Activated naive CD4-positive, alpha-beta T cell treated with anti-CD3 and anti-CD28 coated beads for 36 hours (primary cell): ENCODE measurements at regions not wholly inside any gene's neighbourhood (a gene's known extent, or its start where the extent isn't known, plus 50 kb on each side); places are given as distances from the start of the nearest gene placed in this dataset.

Experiments
- CTCF ChIA-PET: fragments of 350-600 bp; sonication (Branson Sonifier 250); formaldehyde crosslinking; loops from one replicate; lab custom pipeline; 2021; ENCODE audit warnings: antibody characterized with exemption; lab: Charles Lee
- DNase-seq: peaks from one replicate; pipeline ENCODE4 v3.0.0-alpha.2; 2020
- H3K27ac Mint-ChIP-seq: one replicate; pipeline ENCODE4 v1.8.0; 2021; ENCODE audit warnings: mild to moderate bottlenecking, mixed read lengths
- H3K27me3 Mint-ChIP-seq: one replicate; pipeline ENCODE4 v1.8.0; 2021; ENCODE audit warnings: low read depth, mixed read lengths
- H3K36me3 Mint-ChIP-seq: one replicate; pipeline ENCODE4 v1.8.0; 2021; ENCODE audit warnings: low read depth, mixed read lengths
- H3K4me1 Mint-ChIP-seq: one replicate; pipeline ENCODE4 v1.8.0; 2021; ENCODE audit warnings: low read depth, mixed read lengths
- H3K4me3 Mint-ChIP-seq: one replicate; pipeline ENCODE4 v1.8.0; 2021; ENCODE audit warnings: mild to moderate bottlenecking, moderate library complexity, mixed read lengths
- H3K9me3 Mint-ChIP-seq: one replicate; pipeline ENCODE4 v1.8.0; 2021; ENCODE audit warnings: mixed read lengths
- intact Hi-C: fragments of 100-400 bp; cut with micrococcal nuclease; formaldehyde crosslinking; loops from one replicate; pipeline ENCODE4 v1.15.1; 2023

- CTCF ChIA-PET, result no interaction called here
- Mint-ChIP-seq H3K4me3 (no peak overlapping the region), H3K4me1 (peaks cover 7% of the 10 kb centered on the region), H3K27ac (no peak overlapping the region), H3K9me3 (no peaks in the 10 kb centered on the region), H3K36me3 (no peaks in the 10 kb centered on the region), H3K27me3 (peaks cover 44% of the 10 kb centered on the region)
- intact Hi-C loops, result no loop called here
- no peak for DNase-seq
Observed at GRCh38 chr1:87200875-87201638, 127.6 kb upstream of the LMO4 start.

- Mint-ChIP-seq H3K36me3 (no peaks in the 10 kb centered on the region), H3K9me3 (no peaks in the 10 kb centered on the region), H3K4me1 (peaks cover 7% of the 10 kb centered on the region), H3K4me3 (no peak overlapping the region), H3K27me3 (peaks cover 49% of the 10 kb centered on the region), H3K27ac (no peak overlapping the region)
- CTCF ChIA-PET, result no interaction called here
- intact Hi-C loops, result no loop called here
- no peak for DNase-seq
Observed at GRCh38 chr1:87201768-87202167, 126.9 kb upstream of the LMO4 start.

GRCh38 chr1:87202451-87202850 is 126.2 kb upstream of the LMO4 start:
- no peak for DNase-seq
- intact Hi-C loops, result no loop called here
- H3K4me1 Mint-ChIP-seq, result peaks cover 7% of the 10 kb centered on the region
- no peak overlapping the region for H3K4me3 Mint-ChIP-seq
- H3K9me3 Mint-ChIP-seq, result no peaks in the 10 kb centered on the region
- no peak overlapping the region for H3K27ac Mint-ChIP-seq
- CTCF ChIA-PET, result no interaction called here
- peaks cover 53% of the 10 kb centered on the region for H3K27me3 Mint-ChIP-seq
- no peaks in the 10 kb centered on the region for H3K36me3 Mint-ChIP-seq

- Mint-ChIP-seq H3K36me3 (no peaks in the 10 kb centered on the region), H3K27me3 (peaks cover 52% of the 10 kb centered on the region), H3K9me3 (no peaks in the 10 kb centered on the region), H3K27ac (no peak overlapping the region), H3K4me3 (no peak overlapping the region), H3K4me1 (peaks cover 7% of the 10 kb centered on the region)
- no peak for DNase-seq
- CTCF ChIA-PET, result no interaction called here
- intact Hi-C loops, result no loop called here
Observed at GRCh38 chr1:87202922-87203655, 125.6 kb upstream of the LMO4 start.

GRCh38 chr1:87203904-87204303 is 124.8 kb upstream of the LMO4 start:
- Mint-ChIP-seq H3K4me3 (no peak overlapping the region), H3K4me1 (peaks cover 7% of the 10 kb centered on the region), H3K27ac (no peak overlapping the region), H3K9me3 (no peaks in the 10 kb centered on the region), H3K36me3 (no peaks in the 10 kb centered on the region), H3K27me3 (peaks cover 55% of the 10 kb centered on the region)
- intact Hi-C loops, result no loop called here
- no peak for DNase-seq
- CTCF ChIA-PET, result no interaction called here

GRCh38 chr1:87204441-87204840 is 124.2 kb upstream of the LMO4 start:
- Mint-ChIP-seq H3K36me3 (no peaks in the 10 kb centered on the region), H3K9me3 (no peaks in the 10 kb centered on the region), H3K4me3 (no peak overlapping the region), H3K4me1 (peaks cover 7% of the 10 kb centered on the region), H3K27ac (no peak overlapping the region), H3K27me3 (peaks cover 53% of the 10 kb centered on the region)
- CTCF ChIA-PET, result no interaction called here
- no peak for DNase-seq
- intact Hi-C loops, result no loop called here

- Mint-ChIP-seq H3K27ac (no peak overlapping the region), H3K36me3 (no peaks in the 10 kb centered on the region), H3K9me3 (no peaks in the 10 kb centered on the region), H3K4me3 (no peak overlapping the region), H3K27me3 (peaks cover 48% of the 10 kb centered on the region), H3K4me1 (peaks cover 7% of the 10 kb centered on the region)
- DNase-seq, result no peak
- intact Hi-C loops, result no loop called here
- CTCF ChIA-PET, result no interaction called here
Observed at GRCh38 chr1:87204921-87205320, 123.8 kb upstream of the LMO4 start.

- H3K4me1 Mint-ChIP-seq, result peaks cover 7% of the 10 kb centered on the region
Observed at GRCh38 chr1:87206044-87206831, 122.4 kb upstream of the LMO4 start.

GRCh38 chr1:87208080-87208479 is 120.6 kb upstream of the LMO4 start:
- Mint-ChIP-seq H3K27ac (no peak overlapping the region), H3K9me3 (no peaks in the 10 kb centered on the region), H3K4me3 (no peak overlapping the region), H3K4me1 (no peaks in the 10 kb centered on the region), H3K36me3 (no peaks in the 10 kb centered on the region), H3K27me3 (peaks cover 28% of the 10 kb centered on the region)
- intact Hi-C loops, result no loop called here
- no peak for DNase-seq
- CTCF ChIA-PET, result interaction anchor here (0.7 kb wide), 1 partner anchor 26 kb away, joined by 3 read pairs; no protein-coding TSS in a partner anchor

More at GRCh38 chr1:87206044-87206831, 122.4 kb upstream of the LMO4 start:
- peaks cover 36% of the 10 kb centered on the region for H3K27me3 Mint-ChIP-seq
- no peaks in the 10 kb centered on the region for H3K9me3 Mint-ChIP-seq
- no peaks in the 10 kb centered on the region for H3K36me3 Mint-ChIP-seq
- no peak overlapping the region for H3K4me3 Mint-ChIP-seq
- CTCF ChIA-PET, result interaction anchor here (0.9 kb wide), 1 partner anchor 89 kb away, joined by 3 read pairs; no protein-coding TSS in a partner anchor
- intact Hi-C loops, result no loop called here
- H3K27ac Mint-ChIP-seq, result no peak overlapping the region
- no peak for DNase-seq

- CTCF ChIA-PET, result no interaction called here
- DNase-seq, result no peak
- H3K4me3 Mint-ChIP-seq, result no peak overlapping the region
- H3K9me3 Mint-ChIP-seq, result no peaks in the 10 kb centered on the region
- intact Hi-C loops, result no loop called here
- peaks cover 23% of the 10 kb centered on the region for H3K27me3 Mint-ChIP-seq
- no peaks in the 10 kb centered on the region for H3K36me3 Mint-ChIP-seq
- H3K4me1 Mint-ChIP-seq, result no peaks in the 10 kb centered on the region
- H3K27ac Mint-ChIP-seq, result no peak overlapping the region
Observed at GRCh38 chr1:87208931-87209330, 119.7 kb upstream of the LMO4 start.

GRCh38 chr1:87210151-87210550 is 118.5 kb upstream of the LMO4 start:
- Mint-ChIP-seq H3K27ac (no peak overlapping the region), H3K4me1 (no peaks in the 10 kb centered on the region), H3K9me3 (peaks cover 3% of the 10 kb centered on the region), H3K4me3 (no peak overlapping the region), H3K36me3 (no peaks in the 10 kb centered on the region), H3K27me3 (peaks cover 20% of the 10 kb centered on the region)
- CTCF ChIA-PET, result no interaction called here
- intact Hi-C loops, result no loop called here
- DNase-seq, result no peak

- H3K36me3 Mint-ChIP-seq, result no peaks in the 10 kb centered on the region
- H3K27me3 Mint-ChIP-seq, result peaks cover 9% of the 10 kb centered on the region
- H3K27ac Mint-ChIP-seq, result no peak overlapping the region
- H3K4me1 Mint-ChIP-seq, result no peaks in the 10 kb centered on the region
- intact Hi-C loops, result no loop called here
- DNase-seq, result no peak
- no peak overlapping the region for H3K4me3 Mint-ChIP-seq
- peaks cover 12% of the 10 kb centered on the region for H3K9me3 Mint-ChIP-seq
- CTCF ChIA-PET, result no interaction called here
Observed at GRCh38 chr1:87212431-87213134, 116.1 kb upstream of the LMO4 start.
